ENCODE measurements at regions not wholly inside any gene's neighbourhood (a gene's known extent, or its start where the extent isn't known, plus 50 kb on each side); places are given as distances from the start of the nearest gene placed in this dataset.

DNA sequence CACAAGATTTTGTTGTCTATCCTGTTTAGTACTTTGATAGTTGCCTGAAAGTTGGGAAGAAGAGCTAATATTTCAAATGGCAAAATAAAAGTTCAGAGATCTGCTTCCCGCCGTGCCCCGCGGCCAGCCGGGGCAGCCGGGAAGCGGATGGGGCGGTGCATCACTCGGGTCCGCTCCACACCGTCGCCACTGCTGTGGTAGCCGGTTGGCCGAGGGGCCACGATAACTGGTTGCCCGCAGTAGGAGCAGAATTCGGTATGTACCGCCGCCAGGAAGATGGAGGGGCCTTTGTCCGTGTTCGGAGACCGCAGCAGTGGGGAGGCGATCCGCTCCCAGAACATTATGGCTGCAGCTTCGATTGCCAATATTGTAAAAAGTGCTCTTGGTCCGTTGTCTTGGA, 427.2 kb upstream of the PDE3A start:
- no TSS peak for BruUV-seq (replicated peaks)
- intact Hi-C loops (cut with micrococcal nuclease) = no loop called here
- no peaks in the 10 kb centered on the region for H4K20me1 ChIP-seq (ENCODE audit: insufficient read depth, low read length)

More for the DNA sequence above, 427.2 kb upstream of the PDE3A start:
- Histone ChIP-seq H3K9me3 (ENCODE audit: control insufficient read depth, insufficient read depth, low read length) (peaks cover 2% of the 10 kb centered on the region; the same call in 1 of the 2 replicates), H3K4me3 (ENCODE audit: insufficient read depth, low read depth, low read length) (no peak overlapping the region), H2AK9ac (replicated peaks; ENCODE audit: low read depth, low read length, poor library complexity) (no peak overlapping the region), H2AFZ (replicated peaks; ENCODE audit: low read length, poor library complexity) (no peak overlapping the region), H3K9ac (ENCODE audit: low read depth, low read length) (no peak overlapping the region), H3K4ac (ENCODE audit: low read depth, low read length) (no peak overlapping the region), H3K23ac (ENCODE audit: low read depth, low read length) (no peak overlapping the region), H3K36me3 (ENCODE audit: control insufficient read depth, insufficient read depth, low read length) (no peaks in the 10 kb centered on the region), H3K4me2 (ENCODE audit: low read depth, low read length) (no peak overlapping the region), H3K18ac (ENCODE audit: low read depth, low read length) (no peak overlapping the region), H2BK20ac (ENCODE audit: low read depth, low read length) (no peak overlapping the region), H2BK15ac (ENCODE audit: low read depth, low read length) (no peak overlapping the region), H3K14ac (replicated peaks; ENCODE audit: low read depth, low read length) (no peak overlapping the region), H2AK5ac (ENCODE audit: low read depth, low read length) (no peak overlapping the region), H3K27me3 (ENCODE audit: control insufficient read depth, insufficient read depth, low read length) (no peaks in the 10 kb centered on the region), H4K8ac (ENCODE audit: low read depth in 2 of 2, low read length in 2 of 2) (no peak overlapping the region), H3K56ac (ENCODE audit: extremely low read depth, insufficient read depth, low read length) (no peak overlapping the region), H2BK120ac (ENCODE audit: low read depth, low read length) (no peak overlapping the region), H3K9me1 (ENCODE audit: insufficient read depth, low read length) (no peaks in the 10 kb centered on the region), H4K5ac (ENCODE audit: low read depth, low read length) (no peak overlapping the region), H4K91ac (ENCODE audit: insufficient read depth, low read depth, low read length) (no peak overlapping the region), H3K4me1 (ENCODE audit: control insufficient read depth, insufficient read depth, low read length) (peaks cover 4% of the 10 kb centered on the region; the same call in 1 of the 2 replicates), H2BK5ac (ENCODE audit: low read depth, low read length, poor library complexity, severe bottlenecking) (no peak overlapping the region), H3K79me1 (ENCODE audit: low read depth in 1 of 2, low read length in 2 of 2) (no peaks in the 10 kb centered on the region), H3K27ac (ENCODE audit: insufficient read depth, low read length) (no peak overlapping the region)
- dilution Hi-C loops (cut with HindIII; ENCODE audit: low sequenced_read_pairs, unreplicated experiment) (no loop called here), in situ Hi-C loops (cut with MboI; ENCODE audit: low sequenced_read_pairs) (no loop called here)
- no peak for ATAC-seq (ENCODE audit: low read depth)
- ChIA-PET CTCF (no interaction called here), POLR2A (ENCODE audit: unreplicated experiment) (no interaction called here)
- no peak for DNase-seq
- TF ChIP-seq CEBPB (IDR thresholded peaks at IDR 0.05; ENCODE audit: low read depth, low read length) = no peak
- TF ChIP-seq, protein P1, sequence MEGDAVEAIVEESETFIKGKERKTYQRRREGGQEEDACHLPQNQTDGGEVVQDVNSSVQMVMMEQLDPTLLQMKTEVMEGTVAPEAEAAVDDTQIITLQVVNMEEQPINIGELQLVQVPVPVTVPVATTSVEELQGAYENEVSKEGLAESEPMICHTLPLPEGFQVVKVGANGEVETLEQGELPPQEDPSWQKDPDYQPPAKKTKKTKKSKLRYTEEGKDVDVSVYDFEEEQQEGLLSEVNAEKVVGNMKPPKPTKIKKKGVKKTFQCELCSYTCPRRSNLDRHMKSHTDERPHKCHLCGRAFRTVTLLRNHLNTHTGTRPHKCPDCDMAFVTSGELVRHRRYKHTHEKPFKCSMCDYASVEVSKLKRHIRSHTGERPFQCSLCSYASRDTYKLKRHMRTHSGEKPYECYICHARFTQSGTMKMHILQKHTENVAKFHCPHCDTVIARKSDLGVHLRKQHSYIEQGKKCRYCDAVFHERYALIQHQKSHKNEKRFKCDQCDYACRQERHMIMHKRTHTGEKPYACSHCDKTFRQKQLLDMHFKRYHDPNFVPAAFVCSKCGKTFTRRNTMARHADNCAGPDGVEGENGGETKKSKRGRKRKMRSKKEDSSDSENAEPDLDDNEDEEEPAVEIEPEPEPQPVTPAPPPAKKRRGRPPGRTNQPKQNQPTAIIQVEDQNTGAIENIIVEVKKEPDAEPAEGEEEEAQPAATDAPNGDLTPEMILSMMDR (conservative IDR thresholded peaks at IDR 0.05; ENCODE audit: low read depth, low read length) = no peak
- no peak for TF ChIP-seq MXI1 (IDR thresholded peaks at IDR 0.05; ENCODE audit: borderline replicate concordance, low read depth, low read length)
- no peak for TF ChIP-seq BHLHE40 (IDR thresholded peaks at IDR 0.05; ENCODE audit: low read depth, low read length)
- no peak for TF ChIP-seq NFE2L2 (IDR thresholded peaks at IDR 0.05; ENCODE audit: low read depth, low read length)
- TF ChIP-seq RFX5 (IDR thresholded peaks at IDR 0.05; ENCODE audit: low read depth, low read length) = no peak
- TF ChIP-seq FOS (IDR thresholded peaks at IDR 0.05; ENCODE audit: low read depth, low read length) = no peak
- TF ChIP-seq CHD1 (IDR thresholded peaks at IDR 0.05; ENCODE audit: low read depth, low read length) = no peak
- no peak for TF ChIP-seq SMC3 (IDR thresholded peaks at IDR 0.05; ENCODE audit: low read depth, low read length)
- TF ChIP-seq RCOR1 (IDR thresholded peaks at IDR 0.05; ENCODE audit: insufficient replicate concordance, low read length) = no peak
- no peak for TF ChIP-seq POLR2A (IDR thresholded peaks at IDR 0.05; ENCODE audit: low read depth, low read length)
- TF ChIP-seq, protein P2, sequence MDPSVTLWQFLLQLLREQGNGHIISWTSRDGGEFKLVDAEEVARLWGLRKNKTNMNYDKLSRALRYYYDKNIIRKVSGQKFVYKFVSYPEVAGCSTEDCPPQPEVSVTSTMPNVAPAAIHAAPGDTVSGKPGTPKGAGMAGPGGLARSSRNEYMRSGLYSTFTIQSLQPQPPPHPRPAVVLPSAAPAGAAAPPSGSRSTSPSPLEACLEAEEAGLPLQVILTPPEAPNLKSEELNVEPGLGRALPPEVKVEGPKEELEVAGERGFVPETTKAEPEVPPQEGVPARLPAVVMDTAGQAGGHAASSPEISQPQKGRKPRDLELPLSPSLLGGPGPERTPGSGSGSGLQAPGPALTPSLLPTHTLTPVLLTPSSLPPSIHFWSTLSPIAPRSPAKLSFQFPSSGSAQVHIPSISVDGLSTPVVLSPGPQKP (IDR thresholded peaks at IDR 0.05; ENCODE audit: borderline replicate concordance, low read depth, low read length) = no peak
- TF ChIP-seq, protein P3, sequence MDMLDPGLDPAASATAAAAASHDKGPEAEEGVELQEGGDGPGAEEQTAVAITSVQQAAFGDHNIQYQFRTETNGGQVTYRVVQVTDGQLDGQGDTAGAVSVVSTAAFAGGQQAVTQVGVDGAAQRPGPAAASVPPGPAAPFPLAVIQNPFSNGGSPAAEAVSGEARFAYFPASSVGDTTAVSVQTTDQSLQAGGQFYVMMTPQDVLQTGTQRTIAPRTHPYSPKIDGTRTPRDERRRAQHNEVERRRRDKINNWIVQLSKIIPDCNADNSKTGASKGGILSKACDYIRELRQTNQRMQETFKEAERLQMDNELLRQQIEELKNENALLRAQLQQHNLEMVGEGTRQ (IDR thresholded peaks at IDR 0.05; ENCODE audit: low read depth, low read length) = no peak
- TF ChIP-seq MAFK (IDR thresholded peaks at IDR 0.05; ENCODE audit: low read depth, low read length) = no peak
- no peak for TF ChIP-seq MAZ (IDR thresholded peaks at IDR 0.05; ENCODE audit: borderline replicate concordance, low read depth, low read length)
- 97% methylated on average over 15 of the region's 26 CpGs; no CpG with 5 or more reads in 1 of the 2 experiments for WGBS, 2 experiments (ENCODE audit: extremely low coverage in 2 of 2, insufficient read length in 1 of 2)
